IMR-90 (cell line): ENCODE measurements at regions not wholly inside any gene's neighbourhood (a gene's known extent, or its start where the extent isn't known, plus 50 kb on each side); places are given as distances from the start of the nearest gene placed in this dataset.

Source experiments
- ATAC-seq: fragments of 200-7000 bp; cut with Tn5 transposase; 2 replicates; pipeline ENCODE4 v1.9.1; 2020; ENCODE audit warnings: low read depth, mild to moderate bottlenecking, moderate library complexity
- BruUV-seq: library from RNA; stranded (reverse); fragments of 400-500 nt; replicated peaks from 2 replicates; lab custom pipeline; 2021; lab: Mats Ljungman, UMichigan
- CTCF ChIA-PET: fragments of 300-600 bp; formaldehyde crosslinking; extraction: SDS; loops from one replicate; lab custom pipeline; 2021; ENCODE audit warnings: antibody characterized with exemption; lab: Yijun Ruan, JAX
- POLR2A ChIA-PET: fragments of 300-600 bp; sonication (Branson Sonifier 250); formaldehyde crosslinking; loops from one replicate; lab custom pipeline; 2022; ENCODE audit warnings: antibody characterized with exemption; ENCODE audit not compliant: unreplicated experiment; lab: Charles Lee
- DNase-seq: peaks from one replicate; pipeline ENCODE4 v3.0.0; 2013
- H2AFZ ChIP-seq: replicated peaks from 2 replicates; pipeline ENCODE3; 2013; ENCODE audit warnings: low read length, mild to moderate bottlenecking; ENCODE audit not compliant: poor library complexity
- H2AK5ac ChIP-seq: 2 replicates; pipeline ENCODE4 v1.6.1; 2013; ENCODE audit warnings: low read depth, low read length, inconsistent platforms
- H2AK9ac ChIP-seq: replicated peaks from 2 replicates; pipeline ENCODE3; 2013; ENCODE audit warnings: mild to moderate bottlenecking, low read depth, low read length, moderate library complexity; ENCODE audit not compliant: poor library complexity
- H2BK120ac ChIP-seq: 2 replicates; pipeline ENCODE4 v1.6.1; 2013; ENCODE audit warnings: low read depth, low read length, inconsistent platforms
- H2BK15ac ChIP-seq: 3 replicates; pipeline ENCODE4 v1.6.1; 2013; ENCODE audit warnings: low read depth, low read length, inconsistent platforms
- H2BK20ac ChIP-seq: 2 replicates; pipeline ENCODE4 v1.6.1; 2013; ENCODE audit warnings: low read depth, mild to moderate bottlenecking, inconsistent platforms, low read length, moderate library complexity
- H2BK5ac ChIP-seq: 2 replicates; pipeline ENCODE4 v1.6.1; 2013; ENCODE audit warnings: mild to moderate bottlenecking, low read depth, low read length, inconsistent platforms; ENCODE audit not compliant: poor library complexity, severe bottlenecking
- H3K14ac ChIP-seq: replicated peaks from 2 replicates; pipeline ENCODE4 v1.6.1; 2013; ENCODE audit warnings: low read depth, low read length, inconsistent platforms
- H3K18ac ChIP-seq: 2 replicates; pipeline ENCODE4 v1.6.1; 2013; ENCODE audit warnings: low read depth, low read length, control low read depth
- H3K23ac ChIP-seq: 2 replicates; pipeline ENCODE4 v1.6.1; 2013; ENCODE audit warnings: low read depth, low read length, inconsistent platforms
- H3K27ac ChIP-seq: 2 replicates; pipeline ENCODE4 v1.5.1; 2013; ENCODE audit warnings: mild to moderate bottlenecking, control low read depth, low read length; ENCODE audit not compliant: insufficient read depth
- H3K27me3 ChIP-seq: 2 replicates; pipeline ENCODE4 v1.6.1; 2013; ENCODE audit warnings: low read length; ENCODE audit not compliant: control insufficient read depth, insufficient read depth
- H3K36me3 ChIP-seq: 2 replicates; pipeline ENCODE4 v1.6.1; 2013; ENCODE audit warnings: low read length, mixed read lengths; ENCODE audit not compliant: control insufficient read depth, insufficient read depth
- H3K4ac ChIP-seq: 2 replicates; pipeline ENCODE4 v1.6.1; 2013; ENCODE audit warnings: low read depth, low read length, inconsistent platforms
- H3K4me1 ChIP-seq: 2 replicates; pipeline ENCODE4 v1.6.1; 2013; ENCODE audit warnings: low read length, mixed read lengths; ENCODE audit not compliant: control insufficient read depth, insufficient read depth
- H3K4me2 ChIP-seq: 2 replicates; pipeline ENCODE4 v1.6.1; 2013; ENCODE audit warnings: low read depth, mild to moderate bottlenecking, control low read depth, low read length, moderate library complexity
- H3K4me3 ChIP-seq: 2 replicates; pipeline ENCODE4 v1.5.1; 2013; ENCODE audit warnings: low read depth, mild to moderate bottlenecking, control low read depth, low read length, moderate library complexity; ENCODE audit not compliant: insufficient read depth
- H3K56ac ChIP-seq: 2 replicates; pipeline ENCODE4 v1.6.1; 2013; ENCODE audit warnings: low read length, inconsistent platforms; ENCODE audit not compliant: insufficient read depth; ENCODE audit errors: extremely low read depth
- H3K79me1 ChIP-seq, 2 experiments: 2 replicates each; pipeline ENCODE4 v1.6.1; 2013; ENCODE audit warnings: low read length in 2 of 2, inconsistent platforms in 1 of 2, low read depth in 1 of 2
- H3K9ac ChIP-seq: 2 replicates; pipeline ENCODE4 v1.6.1; 2013; ENCODE audit warnings: low read depth, low read length, control low read depth
- H3K9me1 ChIP-seq: 2 replicates; pipeline ENCODE4 v1.6.1; 2013; ENCODE audit warnings: low read length, inconsistent platforms; ENCODE audit not compliant: insufficient read depth
- H3K9me3 ChIP-seq: 2 replicates; pipeline ENCODE4 v1.6.1; 2013; ENCODE audit warnings: low read length; ENCODE audit not compliant: control insufficient read depth, insufficient read depth
- H4K20me1 ChIP-seq: 2 replicates; pipeline ENCODE4 v1.6.1; 2013; ENCODE audit warnings: low read length, inconsistent platforms; ENCODE audit not compliant: insufficient read depth
- H4K5ac ChIP-seq: 2 replicates; pipeline ENCODE4 v1.6.1; 2013; ENCODE audit warnings: mild to moderate bottlenecking, low read depth, low read length, control low read depth
- H4K8ac ChIP-seq, 2 experiments: 2 replicates each; pipeline ENCODE4 v1.6.1; 2013; ENCODE audit warnings: low read depth in 2 of 2, low read length in 2 of 2, control low read depth in 1 of 2, inconsistent platforms in 1 of 2
- H4K91ac ChIP-seq: 2 replicates; pipeline ENCODE4 v1.6.1; 2013; ENCODE audit warnings: low read depth, low read length, inconsistent platforms; ENCODE audit not compliant: insufficient read depth
- BHLHE40 ChIP-seq: fragments of 150-350 bp; IDR thresholded peaks from 2 replicates; pipeline ENCODE4 v1.6.1; 2016; ENCODE audit warnings: mild to moderate bottlenecking, low read depth, low read length
- CHD1 ChIP-seq: IDR thresholded peaks from 2 replicates; pipeline ENCODE4 v1.6.1; 2012; ENCODE audit warnings: low read depth, low read length, improper control_type of control experiment
- FOS ChIP-seq: fragments of 150-350 bp; IDR thresholded peaks from 2 replicates; pipeline ENCODE4 v1.6.1; 2016; ENCODE audit warnings: low read depth, low read length
- MAZ ChIP-seq: IDR thresholded peaks from 2 replicates; pipeline ENCODE4 v1.6.1; 2012; ENCODE audit warnings: low read depth, mild to moderate bottlenecking, low read length, improper control_type of control experiment, moderate library complexity, borderline replicate concordance
- MXI1 ChIP-seq: IDR thresholded peaks from 2 replicates; pipeline ENCODE4 v1.6.1; 2012; ENCODE audit warnings: low read depth, mild to moderate bottlenecking, low read length, moderate library complexity, borderline replicate concordance
- NFE2L2 ChIP-seq: fragments of 150-350 bp; IDR thresholded peaks from 2 replicates; pipeline ENCODE4 v1.6.1; 2016; ENCODE audit warnings: low read depth, mild to moderate bottlenecking, low read length
- POLR2A ChIP-seq: IDR thresholded peaks from 2 replicates; pipeline ENCODE4 v1.6.1; 2012; ENCODE audit warnings: mild to moderate bottlenecking, low read depth, low read length
- RAD21 ChIP-seq: IDR thresholded peaks from 2 replicates; pipeline ENCODE4 v1.6.1; 2012; ENCODE audit warnings: low read length, improper control_type of control experiment
- RCOR1 ChIP-seq: IDR thresholded peaks from 2 replicates; pipeline ENCODE4 v1.6.1; 2012; ENCODE audit warnings: mild to moderate bottlenecking, low read length, improper control_type of control experiment; ENCODE audit not compliant: insufficient replicate concordance
- RFX5 ChIP-seq: IDR thresholded peaks from 2 replicates; pipeline ENCODE4 v1.8.0; 2012; ENCODE audit warnings: low read depth, mild to moderate bottlenecking, low read length, moderate library complexity
- WGBS, 2 experiments: methylation state at CpG; one replicate each; pipeline versions ENCODE4 v1.1.5 to v1.1.7; 2013; ENCODE audit warnings: missing lambda C conversion rate in 2 of 2; ENCODE audit not compliant: insufficient read length in 1 of 2; ENCODE audit errors: extremely low coverage in 2 of 2; 5-methylcytosine and 5-hydroxymethylcytosine counted together
- dilution Hi-C: fragments of 300-500 bp; cut with HindIII; formaldehyde crosslinking; loops from one replicate; pipeline ENCODE4 v1.14.3; 2018; ENCODE audit warnings: low sequenced_read_pairs; ENCODE audit not compliant: unreplicated experiment
- in situ Hi-C: fragments of 300-500 bp; cut with MboI; formaldehyde crosslinking; loops from 3 replicates; pipeline ENCODE4 v1.14.3; 2019; ENCODE audit warnings: low sequenced_read_pairs, inconsistent platforms, mixed read lengths
- intact Hi-C: fragments of 100-400 bp; cut with micrococcal nuclease; formaldehyde crosslinking; loops from 2 replicates; pipeline ENCODE4 v1.10.0; 2022
- TF ChIP-seq, protein P1 (sequence below): fragments of 150-350 bp; IDR thresholded peaks from 2 replicates; pipeline ENCODE4 v1.6.1; 2017; ENCODE audit warnings: mild to moderate bottlenecking, antibody characterized with exemption, low read length, low read depth

DNA sequence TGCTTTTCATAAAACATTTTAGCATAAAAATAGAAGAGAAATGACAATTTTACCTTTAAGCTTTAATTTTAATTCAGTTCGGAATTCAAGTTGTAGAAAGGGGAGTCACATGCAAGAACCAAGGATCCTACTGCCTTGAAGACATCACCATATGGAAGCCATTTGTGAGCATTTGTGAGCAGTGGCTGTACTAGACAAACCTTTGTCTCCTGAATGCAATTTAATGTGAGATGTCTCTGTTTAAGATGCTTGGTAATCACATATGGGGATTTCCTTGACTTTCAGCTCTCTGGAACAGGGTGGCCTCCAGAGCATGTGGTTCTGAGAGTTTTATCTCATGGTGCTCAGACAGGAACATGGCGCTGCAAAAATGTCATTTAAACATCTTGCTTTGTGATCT lies 421.8 kb downstream of the NYAP2 start:
- TF ChIP-seq, protein P1, sequence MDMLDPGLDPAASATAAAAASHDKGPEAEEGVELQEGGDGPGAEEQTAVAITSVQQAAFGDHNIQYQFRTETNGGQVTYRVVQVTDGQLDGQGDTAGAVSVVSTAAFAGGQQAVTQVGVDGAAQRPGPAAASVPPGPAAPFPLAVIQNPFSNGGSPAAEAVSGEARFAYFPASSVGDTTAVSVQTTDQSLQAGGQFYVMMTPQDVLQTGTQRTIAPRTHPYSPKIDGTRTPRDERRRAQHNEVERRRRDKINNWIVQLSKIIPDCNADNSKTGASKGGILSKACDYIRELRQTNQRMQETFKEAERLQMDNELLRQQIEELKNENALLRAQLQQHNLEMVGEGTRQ, result no peak
- TF ChIP-seq FOS (no peak), POLR2A (no peak), MAZ (no peak), MXI1 (no peak), BHLHE40 (no peak), RCOR1 (no peak), RFX5 (no peak), RAD21 (no peak), CHD1 (no peak), NFE2L2 (no peak)
- Histone ChIP-seq H4K8ac (no peak overlapping the region), H3K4me1 (no peaks in the 10 kb centered on the region), H3K9me1 (no peaks in the 10 kb centered on the region), H4K5ac (no peak overlapping the region), H3K4me2 (no peak overlapping the region), H3K18ac (no peak overlapping the region), H2AK9ac (no peak overlapping the region), H2BK15ac (no peak overlapping the region), H3K27ac (no peak overlapping the region), H3K9ac (no peak overlapping the region), H3K9me3 (no peaks in the 10 kb centered on the region), H3K4ac (no peak overlapping the region), H3K36me3 (no peaks in the 10 kb centered on the region), H4K20me1 (no peaks in the 10 kb centered on the region), H3K79me1 (no peaks in the 10 kb centered on the region), H3K23ac (no peak overlapping the region), H2BK120ac (no peak overlapping the region), H2BK20ac (no peak overlapping the region), H4K91ac (no peak overlapping the region), H3K14ac (no peak overlapping the region), H3K4me3 (no peak overlapping the region), H3K56ac (no peak overlapping the region), H2AFZ (no peak overlapping the region), H2AK5ac (no peak overlapping the region), H2BK5ac (no peak overlapping the region), H3K27me3 (no peaks in the 10 kb centered on the region)
- ChIA-PET POLR2A (no interaction called here), CTCF (no interaction called here)
- intact Hi-C loops (no loop called here), dilution Hi-C loops (no loop called here), in situ Hi-C loops (no loop called here)
- ATAC-seq, result no peak
- no TSS peak for BruUV-seq
- no CpG with 5 or more reads among the region's 2 CpGs for WGBS, 2 experiments
- DNase-seq, result no peak
